Muscle of arm (tissue), 1 donor: ENCODE measurements at regions not wholly inside any gene's neighbourhood (a gene's known extent, or its start where the extent isn't known, plus 50 kb on each side); places are given as distances from the start of the nearest gene placed in this dataset.

Source experiments
- DNase-seq: peaks from one replicate; pipeline ENCODE4 v3.0.0-alpha.2; 2013

- peak; percentile 12 for DNase-seq
Measured at GRCh38 chr18:4854671-4855070, 342.4 kb downstream of the AKAIN1 start.

DNA sequence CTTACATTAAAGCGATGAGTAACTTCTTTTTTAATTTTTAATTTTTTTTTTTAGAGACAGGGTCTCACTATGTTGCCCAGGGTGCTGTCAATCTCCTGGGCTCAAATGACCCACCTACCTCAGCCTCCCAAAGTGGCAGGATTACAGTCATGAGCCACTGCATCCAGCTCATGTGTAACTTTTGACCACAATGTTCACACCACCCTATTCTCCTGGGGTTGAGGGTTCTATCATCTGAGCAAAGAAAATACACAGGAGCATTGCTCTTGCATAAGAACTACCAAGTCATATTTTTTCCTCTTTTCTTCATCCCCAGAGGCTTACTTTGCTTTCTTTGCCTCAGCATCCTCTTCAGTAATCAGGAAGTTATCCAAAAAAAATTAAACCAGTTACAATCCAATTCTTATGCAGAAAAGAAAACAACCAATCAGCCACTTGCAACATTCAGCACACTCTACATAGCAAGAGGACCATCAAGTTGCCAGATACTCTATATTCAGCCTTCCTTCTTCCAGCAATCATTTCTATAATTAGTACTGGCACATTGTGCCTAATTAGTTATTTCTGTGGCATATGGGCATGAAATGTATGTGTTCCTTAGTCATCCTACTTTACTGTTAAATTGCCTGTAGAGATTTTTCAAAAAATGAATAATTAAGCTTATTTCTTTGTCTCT lies 345.6 kb downstream of the AKAIN1 start:
- no peak for DNase-seq

DNA sequence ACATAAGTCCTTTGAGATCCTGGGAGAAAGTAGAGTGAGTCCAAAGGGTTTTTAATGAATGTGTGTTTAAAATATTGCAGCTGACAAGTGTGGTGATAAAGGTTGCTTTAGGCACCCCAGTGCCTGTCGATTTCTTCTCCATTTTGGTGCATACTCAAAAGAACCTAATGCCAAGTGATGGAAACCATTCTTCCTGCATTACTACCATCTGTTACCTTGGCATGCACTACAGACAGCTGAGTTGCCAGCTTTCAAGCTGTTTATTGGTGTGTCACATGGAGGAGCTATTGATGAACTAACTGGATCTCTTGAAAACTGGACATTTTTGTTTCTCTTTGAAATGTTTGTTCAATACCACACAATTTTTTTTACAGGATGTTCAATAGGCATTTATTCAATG lies 350.0 kb downstream of the AKAIN1 start:
- no peak for DNase-seq

- DNase-seq = no peak
Measured at GRCh38 chr18:4844320-4844719, 352.7 kb downstream of the AKAIN1 start.

DNA sequence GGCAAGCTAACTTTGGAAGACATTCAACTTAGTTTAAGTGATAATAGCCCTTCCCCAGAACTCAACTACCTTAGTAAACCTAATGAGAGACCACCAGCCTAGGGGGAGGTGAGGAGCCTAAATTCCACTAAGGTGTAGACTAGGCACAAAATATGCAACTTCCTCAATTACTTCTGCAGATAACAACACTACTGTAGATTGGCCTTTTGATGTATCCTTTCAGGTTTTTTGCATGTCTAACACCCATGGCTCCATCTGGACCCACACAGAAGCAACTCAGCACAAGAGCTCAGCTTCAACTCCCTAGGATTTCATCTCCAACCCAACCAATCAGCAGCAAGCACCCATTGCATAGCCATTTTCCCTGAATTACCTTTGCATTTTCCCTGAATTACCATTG lies 353.3 kb downstream of the AKAIN1 start:
- no peak for DNase-seq

GRCh38 chr18:4842751-4843150 lies 354.3 kb downstream of the AKAIN1 start:
- no peak for DNase-seq

DNA sequence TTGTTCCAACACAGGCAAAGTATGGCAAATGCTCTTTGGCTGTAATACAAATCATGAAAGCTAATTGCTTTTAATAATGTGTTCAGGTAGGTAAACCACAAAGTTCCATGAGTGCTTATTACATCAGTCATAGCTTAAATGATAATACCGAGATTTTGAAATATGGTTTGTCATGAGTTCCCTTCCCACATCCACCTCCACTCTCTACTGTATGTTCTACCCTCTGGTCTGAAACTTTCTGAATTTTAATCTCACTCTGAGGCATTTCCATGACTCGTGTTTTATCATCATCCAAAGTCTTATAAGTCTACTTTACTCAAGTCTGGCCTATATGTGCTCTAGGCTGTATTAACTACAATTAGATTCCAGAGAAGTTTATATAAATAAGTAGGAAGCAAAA lies 354.8 kb downstream of the AKAIN1 start:
- no peak for DNase-seq

DNA sequence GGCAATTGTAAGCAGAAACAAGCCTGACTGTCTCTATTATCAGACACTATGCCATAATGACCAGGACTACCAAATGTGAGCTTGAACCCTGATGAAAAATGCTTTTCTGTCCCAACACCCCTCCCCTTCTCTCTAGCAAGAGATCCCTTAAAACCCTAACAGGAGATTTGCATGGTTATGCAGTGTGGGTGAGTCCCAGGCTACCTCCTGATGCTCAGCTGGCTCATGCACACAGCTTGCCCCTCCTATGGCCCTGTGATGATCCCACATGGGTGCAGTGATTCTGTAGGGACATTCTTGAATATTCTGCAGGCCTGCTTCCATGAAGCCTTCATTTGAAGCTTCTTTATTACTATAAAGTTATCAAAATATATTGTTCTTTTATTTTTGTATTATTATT lies 357.4 kb downstream of the AKAIN1 start:
- no peak for DNase-seq

GRCh38 chr18:4836141-4836540 lies 360.9 kb downstream of the AKAIN1 start:
- no peak for DNase-seq

GRCh38 chr18:4831791-4832375 lies 365.2 kb downstream of the AKAIN1 start:
- no peak for DNase-seq

- DNase-seq = no peak
Measured at GRCh38 chr18:4831127-4831526, 365.9 kb downstream of the AKAIN1 start.

DNA sequence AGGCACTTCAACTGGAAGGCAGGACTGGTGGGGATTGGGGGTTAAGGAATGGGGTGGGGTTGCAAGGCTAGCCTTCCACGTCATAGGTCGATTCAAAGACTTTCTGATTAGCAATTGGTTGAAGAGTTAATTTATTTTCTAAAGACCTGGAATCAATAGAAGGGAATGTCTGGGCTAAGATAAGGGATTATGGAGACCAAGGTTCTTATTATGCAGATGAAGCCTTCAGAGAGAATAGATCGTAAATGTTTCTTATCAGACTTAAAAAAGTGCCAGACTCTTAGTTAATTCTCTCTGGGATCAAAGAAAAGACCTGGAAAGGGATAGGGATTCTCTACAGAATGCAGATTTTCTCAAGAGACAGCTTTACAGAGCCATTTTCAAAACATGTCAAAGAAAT lies 368.0 kb upstream of the DLGAP1 start:
- DNase-seq = no peak

DNA sequence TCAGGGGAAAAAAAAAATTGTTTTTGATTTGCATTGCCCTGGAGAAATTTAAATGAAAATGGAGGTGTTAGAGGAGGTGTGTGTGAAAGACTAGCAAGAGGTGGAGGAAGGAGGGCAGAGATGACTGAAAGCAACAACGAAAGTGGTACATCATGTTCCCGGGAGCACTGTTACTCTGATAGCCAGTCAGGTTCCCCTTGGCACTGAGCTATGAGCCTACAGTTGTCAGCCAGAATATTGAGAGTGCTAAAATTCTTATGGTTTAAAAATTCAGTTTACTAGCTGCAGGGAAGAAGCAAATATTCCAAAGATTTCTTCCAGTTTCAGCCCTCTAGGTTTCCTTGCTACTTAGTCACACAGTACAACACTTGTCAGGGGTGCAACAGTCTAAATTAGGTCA lies 366.7 kb upstream of the DLGAP1 start:
- DNase-seq = no peak

DNA sequence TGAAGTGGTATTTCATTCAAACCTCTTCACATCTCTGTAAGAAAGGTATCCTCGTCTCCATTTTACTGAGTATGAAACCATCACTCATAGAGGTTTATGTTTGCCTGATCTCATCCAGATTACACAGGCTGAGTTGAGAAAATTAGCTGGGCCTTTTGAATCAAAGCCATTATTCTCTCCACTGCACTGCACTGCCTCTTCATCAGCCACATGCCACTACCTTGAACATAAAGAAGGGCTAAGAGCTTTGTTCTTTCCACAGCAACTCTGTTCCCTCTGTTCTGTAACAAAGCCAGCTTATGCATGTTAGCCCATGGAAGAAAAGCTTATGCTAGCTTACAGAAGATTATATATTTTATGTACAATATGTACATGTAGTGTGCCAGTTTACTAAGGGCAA lies 362.6 kb upstream of the DLGAP1 start:
- no peak for DNase-seq

DNA sequence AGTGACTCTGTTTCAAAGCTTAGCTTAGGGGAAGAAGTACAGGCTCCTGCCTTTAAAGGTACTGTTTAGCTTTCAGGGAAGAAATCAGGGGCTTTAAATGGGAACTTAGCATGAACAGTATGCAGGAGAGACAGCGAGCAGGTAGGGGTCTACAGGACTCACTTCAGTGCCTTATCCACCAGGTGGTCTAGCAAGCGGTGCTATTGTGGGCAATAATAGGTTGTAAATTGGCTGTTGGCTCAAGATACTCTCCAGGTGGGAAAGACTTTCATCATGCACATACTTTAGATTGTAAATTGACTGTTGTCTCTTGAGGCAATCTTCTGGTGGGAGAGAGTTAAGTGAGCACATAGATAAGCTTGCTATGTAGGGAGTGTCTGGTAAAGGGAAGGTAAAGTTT lies 358.6 kb upstream of the DLGAP1 start:
- no peak for DNase-seq

DNA sequence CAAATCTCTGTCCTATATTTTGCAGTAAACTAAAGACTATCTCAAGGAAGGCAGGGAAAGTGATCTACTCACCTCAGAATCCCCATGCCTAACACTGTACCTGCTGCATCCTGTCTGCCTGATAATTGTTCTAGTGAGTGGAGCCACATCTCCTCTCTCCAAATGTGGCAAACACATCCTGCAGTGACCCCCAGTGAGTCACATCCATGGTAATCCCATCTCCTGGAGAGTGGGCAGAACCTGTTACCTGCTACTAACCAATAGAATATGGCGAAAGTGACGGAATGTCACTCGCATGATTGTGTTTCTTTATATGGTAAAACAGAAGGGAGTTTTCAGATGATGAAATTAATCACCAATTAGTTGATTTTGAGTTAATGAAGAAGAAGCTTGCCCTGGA lies 353.8 kb upstream of the DLGAP1 start:
- no peak for DNase-seq

DNA sequence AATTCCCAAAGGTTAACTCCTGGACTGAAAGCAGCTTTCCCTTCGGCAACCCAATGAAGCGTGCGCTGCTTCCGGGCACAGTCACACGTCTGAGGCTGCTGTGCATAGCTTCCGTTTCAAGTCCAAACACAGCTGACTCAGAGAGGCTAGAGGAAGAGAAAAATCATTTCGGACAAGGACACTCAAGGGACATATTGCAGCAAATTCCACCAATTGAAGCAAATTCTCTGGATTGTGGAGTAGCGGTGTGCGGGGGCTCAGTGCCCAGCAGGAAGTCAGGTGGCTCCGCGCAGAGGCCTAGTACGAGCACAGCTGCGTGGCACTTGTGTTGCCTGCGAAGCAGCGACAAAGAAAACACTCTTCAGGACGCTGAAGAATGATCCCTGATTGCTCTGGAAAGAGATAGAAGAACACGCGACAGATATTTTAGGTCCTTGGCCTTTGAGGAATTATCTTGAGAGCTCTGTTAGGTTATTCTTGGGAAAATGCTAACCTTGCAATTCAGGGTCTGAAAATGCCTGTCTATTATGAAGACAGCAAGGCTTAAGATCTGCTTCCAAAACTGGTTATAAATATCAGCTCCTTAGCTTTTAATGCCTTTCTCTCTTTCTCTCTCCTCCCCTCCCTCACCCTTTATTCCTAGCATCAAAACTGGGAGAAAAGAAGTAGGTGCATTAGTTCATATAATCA lies 352.6 kb upstream of the DLGAP1 start:
- DNase-seq = peak; percentile 25

DNA sequence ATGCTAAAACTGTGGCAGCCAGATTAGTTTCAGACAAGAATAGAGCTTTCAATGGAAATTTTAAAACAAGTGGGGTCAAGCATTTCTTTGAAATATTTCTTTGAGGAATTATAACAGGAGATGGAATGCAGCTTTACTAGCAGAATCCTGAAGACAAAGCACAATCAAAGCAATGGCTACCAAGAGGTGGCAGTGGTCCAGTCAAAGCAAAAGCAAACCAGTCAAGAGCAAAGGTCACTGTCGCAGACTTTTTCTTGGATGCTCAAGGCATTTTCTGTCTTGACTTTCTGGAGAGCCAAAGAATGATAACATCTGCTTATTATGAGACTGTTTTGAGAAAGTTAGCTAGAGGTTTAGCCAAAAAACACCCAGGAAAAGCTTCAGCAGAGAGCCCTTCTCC lies 351.2 kb upstream of the DLGAP1 start:
- DNase-seq = no peak

- DNase-seq = no peak
Measured at GRCh38 chr18:4802296-4802695, 347.2 kb upstream of the DLGAP1 start.

DNA sequence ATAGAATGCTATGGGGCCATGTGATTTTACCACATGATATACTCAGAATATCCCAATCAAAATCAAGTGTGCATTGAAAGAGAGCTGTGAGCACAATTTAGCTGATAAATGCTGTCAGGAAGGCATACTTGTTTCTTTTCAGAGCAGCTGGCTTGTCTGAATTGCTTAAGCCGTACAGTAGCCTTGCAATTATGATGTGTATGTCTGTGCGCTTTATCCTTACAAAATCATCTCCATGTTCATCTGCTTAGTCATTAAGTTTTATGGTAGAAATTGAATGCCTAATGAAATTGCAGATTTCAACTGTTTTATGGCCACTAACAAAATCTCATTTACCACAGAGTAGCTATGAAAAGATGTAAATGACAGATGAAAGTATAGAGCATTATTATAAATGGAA lies 346.0 kb upstream of the DLGAP1 start:
- no peak for DNase-seq

- DNase-seq = no peak
Measured at GRCh38 chr18:4797002-4797685, 342.0 kb upstream of the DLGAP1 start.

DNA sequence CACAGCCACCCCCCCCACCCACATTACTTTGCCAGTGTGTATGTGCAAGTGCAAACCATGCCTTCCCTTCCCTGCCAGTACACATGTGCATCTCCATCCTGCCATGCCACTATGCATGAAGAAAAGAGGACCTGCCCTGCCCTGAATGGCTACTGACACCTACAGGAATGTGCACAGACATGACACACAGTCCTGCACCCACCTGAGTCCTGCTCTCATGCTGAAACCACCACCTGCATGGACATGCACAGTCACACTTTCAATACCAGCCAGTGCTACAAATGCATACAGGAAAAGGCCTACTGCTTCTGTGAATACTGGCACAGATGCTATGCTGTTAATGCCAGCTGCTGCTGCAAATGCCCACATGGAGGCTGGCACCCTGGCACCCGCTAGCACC lies 334.4 kb upstream of the DLGAP1 start:
- no peak for DNase-seq

DNA sequence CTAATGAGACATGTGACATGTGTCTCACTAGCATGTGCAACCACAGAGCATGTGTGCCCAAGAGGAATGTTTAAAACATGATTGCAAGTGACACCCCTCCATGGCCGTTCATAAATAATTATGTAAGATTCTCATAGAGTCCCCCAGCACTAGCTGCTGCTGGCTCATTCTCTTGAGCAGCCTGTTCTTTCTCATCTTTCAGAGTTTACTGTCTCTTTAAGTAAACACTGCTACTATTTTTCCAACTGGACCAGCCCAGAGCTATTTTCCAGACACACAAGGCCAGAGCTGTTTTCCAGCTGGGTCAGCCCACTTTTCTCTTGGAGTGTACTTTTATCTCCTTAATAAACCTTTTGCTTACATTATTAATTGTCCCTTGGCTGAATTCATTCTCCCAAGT lies 326.8 kb upstream of the DLGAP1 start:
- DNase-seq = no peak
